Activated CD8-positive, alpha-beta memory T cell treated with anti-CD3 and anti-CD28 coated beads for 24 hours (primary cell): ENCODE measurements at regions not wholly inside any gene's neighbourhood (a gene's known extent, or its start where the extent isn't known, plus 50 kb on each side); places are given as distances from the start of the nearest gene placed in this dataset.

Experiments
- DNase-seq: peaks from one replicate; pipeline ENCODE4 v3.0.0-alpha.2; 2020

GRCh38 chr15:70420948-70421482 is 323.3 kb upstream of the TLE3 start:
- DNase-seq: no peak

GRCh38 chr15:70420086-70420947 is 322.6 kb upstream of the TLE3 start:
- DNase-seq: no peak

GRCh38 chr15:70418943-70419342 is 321.2 kb upstream of the TLE3 start:
- DNase-seq: no peak

- DNase-seq: no peak
Observed at GRCh38 chr15:70417535-70417934, 319.8 kb upstream of the TLE3 start.

GRCh38 chr15:70416829-70417228 is 319.1 kb upstream of the TLE3 start:
- DNase-seq: no peak

- no peak for DNase-seq
Observed at GRCh38 chr15:70415398-70415797, 317.7 kb upstream of the TLE3 start.

GRCh38 chr15:70414626-70415025 is 316.9 kb upstream of the TLE3 start:
- no peak for DNase-seq

- no peak for DNase-seq
Observed at GRCh38 chr15:70412794-70413193, 315.1 kb upstream of the TLE3 start.

- no peak for DNase-seq
Observed at GRCh38 chr15:70411143-70411863, 313.6 kb upstream of the TLE3 start.

- DNase-seq: no peak
Observed at GRCh38 chr15:70410371-70410985, 312.8 kb upstream of the TLE3 start.

GRCh38 chr15:70409388-70409787 is 311.7 kb upstream of the TLE3 start:
- DNase-seq: no peak

GRCh38 chr15:70407955-70408354 is 310.2 kb upstream of the TLE3 start:
- DNase-seq: no peak

GRCh38 chr15:70407336-70407670 is 309.6 kb upstream of the TLE3 start:
- no peak for DNase-seq

- no peak for DNase-seq
Observed at GRCh38 chr15:70406617-70407335, 309.1 kb upstream of the TLE3 start.

GRCh38 chr15:70401709-70402108 is 304.0 kb upstream of the TLE3 start:
- no peak for DNase-seq

GRCh38 chr15:70400766-70401541 is 303.2 kb upstream of the TLE3 start:
- DNase-seq: no peak

- DNase-seq: no peak
Observed at GRCh38 chr15:70399204-70399603, 301.5 kb upstream of the TLE3 start.

- DNase-seq: no peak
Observed at GRCh38 chr15:70398694-70399093, 301.0 kb upstream of the TLE3 start.

- no peak for DNase-seq
Observed at GRCh38 chr15:70396807-70397206, 299.1 kb upstream of the TLE3 start.

- no peak for DNase-seq
Observed at GRCh38 chr15:70395164-70395563, 297.4 kb upstream of the TLE3 start.

GRCh38 chr15:70390723-70391122 is 293.0 kb upstream of the TLE3 start:
- no peak for DNase-seq

- DNase-seq: peak; percentile 33
Observed at GRCh38 chr15:70387993-70388392, 290.3 kb upstream of the TLE3 start.
